ENCODE measurements at regions not wholly inside any gene's neighbourhood (a gene's known extent, or its start where the extent isn't known, plus 50 kb on each side); places are given as distances from the start of the nearest gene placed in this dataset.
"Not testable (repeated sequence)": the region's sequence is repeated elsewhere in the genome, so short reads cannot be mapped to it uniquely, and the experiment has no call there.

- TF ChIP-seq CTCF (IDR thresholded peaks at IDR 0.05; ENCODE audit: insufficient read depth, low read length) = no peak
- no peak for DNase-seq (ENCODE audit: low read depth)
- no peak overlapping the region for H3K4me3 ChIP-seq (ENCODE audit: low read depth, low read length)
Measured at GRCh38 chr20:48215536-48215935, 430.3 kb upstream of the SULF2 start.

- no peak for TF ChIP-seq CTCF (IDR thresholded peaks at IDR 0.05; ENCODE audit: insufficient read depth, low read length)
- DNase-seq (ENCODE audit: low read depth) = no peak
Measured at GRCh38 chr20:48214601-48215000, 429.3 kb upstream of the SULF2 start.

GRCh38 chr20:48213635-48214034 lies 428.4 kb upstream of the SULF2 start:
- not testable (repeated sequence) for DNase-seq (ENCODE audit: low read depth); H3K4me3 ChIP-seq (ENCODE audit: low read depth, low read length)

More at GRCh38 chr20:48214601-48215000, 429.3 kb upstream of the SULF2 start:
- no peak overlapping the region for H3K4me3 ChIP-seq (ENCODE audit: low read depth, low read length)

GRCh38 chr20:48212806-48213509 lies 427.7 kb upstream of the SULF2 start:
- no peak for DNase-seq (ENCODE audit: low read depth)
- no peak overlapping the region for H3K4me3 ChIP-seq (ENCODE audit: low read depth, low read length)

GRCh38 chr20:48211847-48212246 lies 426.6 kb upstream of the SULF2 start:
- DNase-seq (ENCODE audit: low read depth) = no peak
- H3K4me3 ChIP-seq (ENCODE audit: low read depth, low read length) = no peak overlapping the region
- TF ChIP-seq CTCF (IDR thresholded peaks at IDR 0.05; ENCODE audit: insufficient read depth, low read length) = no peak

More at GRCh38 chr20:48212806-48213509, 427.7 kb upstream of the SULF2 start:
- TF ChIP-seq CTCF (IDR thresholded peaks at IDR 0.05; ENCODE audit: insufficient read depth, low read length) = no peak

GRCh38 chr20:48211238-48211637 lies 426.0 kb upstream of the SULF2 start:
- DNase-seq (ENCODE audit: low read depth) = no peak
- no peak overlapping the region for H3K4me3 ChIP-seq (ENCODE audit: low read depth, low read length)
- TF ChIP-seq CTCF (IDR thresholded peaks at IDR 0.05; ENCODE audit: insufficient read depth, low read length) = no peak

- no peak for DNase-seq (ENCODE audit: low read depth)
- no peak for TF ChIP-seq CTCF (IDR thresholded peaks at IDR 0.05; ENCODE audit: insufficient read depth, low read length)
- H3K4me3 ChIP-seq (ENCODE audit: low read depth, low read length) = no peak overlapping the region
Measured at GRCh38 chr20:48210111-48211027, 425.1 kb upstream of the SULF2 start.
